GM12878 (cell line): ENCODE measurements at regions not wholly inside any gene's neighbourhood (a gene's known extent, or its start where the extent isn't known, plus 50 kb on each side); places are given as distances from the start of the nearest gene placed in this dataset.

ENCODE experiments used
- BCLAF1 ChIP-seq: fragments of 450-650 bp; IDR thresholded peaks from 2 replicates; pipeline ENCODE4 v1.6.1; 2017; ENCODE audit warnings: antibody characterized with exemption, mild to moderate bottlenecking, moderate library complexity
- BMI1 ChIP-seq: fragments of 450-650 bp; IDR thresholded peaks from 2 replicates; pipeline ENCODE4 v1.6.1; 2016; ENCODE audit warnings: mild to moderate bottlenecking, moderate library complexity, borderline replicate concordance
- CTCF ChIP-seq, 3 experiments: IDR thresholded peaks in 2 of 3; conservative IDR thresholded peaks in 1 of 3; 2 replicates each; pipeline ENCODE4 v1.5.1; 2011; ENCODE audit warnings: low read depth in 3 of 3, low read length in 3 of 3, mild to moderate bottlenecking in 3 of 3, control low read depth in 2 of 3, moderate library complexity in 2 of 3, inconsistent platforms in 1 of 3, mixed read lengths in 1 of 3; ENCODE audit not compliant: control insufficient read depth in 2 of 3, insufficient read depth in 1 of 3; ENCODE audit errors: extremely low read depth in 1 of 3
- EGR1 ChIP-seq, 2 experiments: IDR thresholded peaks; 1 replicate in 1 of 2; 2 replicates in 1 of 2; pipeline ENCODE4 v1.6.1; 2011 to 2012; ENCODE audit warnings: low read depth in 2 of 2, low read length in 2 of 2, borderline replicate concordance in 1 of 2, mild to moderate bottlenecking in 1 of 2, moderate library complexity in 1 of 2
- HDAC2 ChIP-seq: fragments of 200-600 bp; sonication (generic); IDR thresholded peaks from 2 replicates; pipeline ENCODE4 v1.6.1; 2017
- JUND ChIP-seq: IDR thresholded peaks from 2 replicates; pipeline ENCODE4 v1.6.1; 2012; ENCODE audit warnings: low read depth, mild to moderate bottlenecking, low read length, improper control_type of control experiment, moderate library complexity
- NRF1 ChIP-seq: conservative IDR thresholded peaks from 2 replicates; pipeline ENCODE4 v1.6.1; 2011; ENCODE audit warnings: mild to moderate bottlenecking, low read depth, low read length, improper control_type of control experiment
- RAD51 ChIP-seq: fragments of 450-650 bp; IDR thresholded peaks from 2 replicates; pipeline ENCODE4 v1.6.1; 2016; ENCODE audit warnings: moderate library complexity, mild to moderate bottlenecking, inconsistent platforms
- SMAD1 ChIP-seq: fragments of 450-650 bp; IDR thresholded peaks from 2 replicates; pipeline ENCODE4 v1.6.1; 2018; ENCODE audit warnings: mild to moderate bottlenecking, low read depth; ENCODE audit not compliant: partially characterized antibody
- SP1 ChIP-seq: IDR thresholded peaks from one replicate; pipeline ENCODE4 v1.6.1; 2011; ENCODE audit warnings: low read depth, low read length
- WRNIP1 ChIP-seq: IDR thresholded peaks from 2 replicates; pipeline ENCODE4 v1.6.1; 2011; ENCODE audit warnings: low read depth, low read length, improper control_type of control experiment, borderline replicate concordance
- ZNF384 ChIP-seq: IDR thresholded peaks from 2 replicates; pipeline ENCODE4 v1.6.1; 2012; ENCODE audit warnings: low read depth, mild to moderate bottlenecking, low read length, improper control_type of control experiment, borderline replicate concordance
- TF ChIP-seq, protein P1 (sequence below): fragments of 450-650 bp; IDR thresholded peaks from 2 replicates; pipeline ENCODE4 v1.6.1; 2018; ENCODE audit warnings: mild to moderate bottlenecking, low read depth, moderate library complexity; ENCODE audit not compliant: partially characterized antibody
- TF ChIP-seq, protein P2 (sequence below): fragments of 450-650 bp; IDR thresholded peaks from 2 replicates; pipeline ENCODE4 v1.6.1; 2017; ENCODE audit warnings: mild to moderate bottlenecking, moderate library complexity
- TF ChIP-seq, protein P3 (sequence below): IDR thresholded peaks from 2 replicates; pipeline ENCODE4 v1.6.1; 2012; ENCODE audit warnings: low read length, inconsistent platforms

GRCh38 chr11:106568632-106569031 lies 449.6 kb downstream of the GUCY1A2 start (continued):
- TF ChIP-seq WRNIP1 (no peak), CTCF (IDR thresholded peaks at IDR 0.05 in 2 of 3, conservative IDR thresholded peaks at IDR 0.05 in 1 of 3; ENCODE audit: control insufficient read depth in 2 of 3, extremely low read depth in 1 of 3, insufficient read depth in 1 of 3, low read depth in 3 of 3, low read length in 3 of 3) (no peak), HDAC2 (no peak), EGR1 (IDR thresholded peaks at IDR 0.05; ENCODE audit: borderline replicate concordance in 1 of 2, low read depth in 2 of 2, low read length in 2 of 2) (no peak), SP1 (no peak), BCLAF1 (no peak), NRF1 (no peak), RAD51 (no peak), BMI1 (no peak), SMAD1 (no peak), JUND (no peak), ZNF384 (no peak)
- TF ChIP-seq, protein P1, sequence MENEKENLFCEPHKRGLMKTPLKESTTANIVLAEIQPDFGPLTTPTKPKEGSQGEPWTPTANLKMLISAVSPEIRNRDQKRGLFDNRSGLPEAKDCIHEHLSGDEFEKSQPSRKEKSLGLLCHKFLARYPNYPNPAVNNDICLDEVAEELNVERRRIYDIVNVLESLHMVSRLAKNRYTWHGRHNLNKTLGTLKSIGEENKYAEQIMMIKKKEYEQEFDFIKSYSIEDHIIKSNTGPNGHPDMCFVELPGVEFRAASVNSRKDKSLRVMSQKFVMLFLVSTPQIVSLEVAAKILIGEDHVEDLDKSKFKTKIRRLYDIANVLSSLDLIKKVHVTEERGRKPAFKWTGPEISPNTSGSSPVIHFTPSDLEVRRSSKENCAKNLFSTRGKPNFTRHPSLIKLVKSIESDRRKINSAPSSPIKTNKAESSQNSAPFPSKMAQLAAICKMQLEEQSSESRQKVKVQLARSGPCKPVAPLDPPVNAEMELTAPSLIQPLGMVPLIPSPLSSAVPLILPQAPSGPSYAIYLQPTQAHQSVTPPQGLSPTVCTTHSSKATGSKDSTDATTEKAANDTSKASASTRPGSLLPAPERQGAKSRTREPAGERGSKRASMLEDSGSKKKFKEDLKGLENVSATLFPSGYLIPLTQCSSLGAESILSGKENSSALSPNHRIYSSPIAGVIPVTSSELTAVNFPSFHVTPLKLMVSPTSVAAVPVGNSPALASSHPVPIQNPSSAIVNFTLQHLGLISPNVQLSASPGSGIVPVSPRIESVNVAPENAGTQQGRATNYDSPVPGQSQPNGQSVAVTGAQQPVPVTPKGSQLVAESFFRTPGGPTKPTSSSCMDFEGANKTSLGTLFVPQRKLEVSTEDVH, result no peak
- TF ChIP-seq, protein P2, sequence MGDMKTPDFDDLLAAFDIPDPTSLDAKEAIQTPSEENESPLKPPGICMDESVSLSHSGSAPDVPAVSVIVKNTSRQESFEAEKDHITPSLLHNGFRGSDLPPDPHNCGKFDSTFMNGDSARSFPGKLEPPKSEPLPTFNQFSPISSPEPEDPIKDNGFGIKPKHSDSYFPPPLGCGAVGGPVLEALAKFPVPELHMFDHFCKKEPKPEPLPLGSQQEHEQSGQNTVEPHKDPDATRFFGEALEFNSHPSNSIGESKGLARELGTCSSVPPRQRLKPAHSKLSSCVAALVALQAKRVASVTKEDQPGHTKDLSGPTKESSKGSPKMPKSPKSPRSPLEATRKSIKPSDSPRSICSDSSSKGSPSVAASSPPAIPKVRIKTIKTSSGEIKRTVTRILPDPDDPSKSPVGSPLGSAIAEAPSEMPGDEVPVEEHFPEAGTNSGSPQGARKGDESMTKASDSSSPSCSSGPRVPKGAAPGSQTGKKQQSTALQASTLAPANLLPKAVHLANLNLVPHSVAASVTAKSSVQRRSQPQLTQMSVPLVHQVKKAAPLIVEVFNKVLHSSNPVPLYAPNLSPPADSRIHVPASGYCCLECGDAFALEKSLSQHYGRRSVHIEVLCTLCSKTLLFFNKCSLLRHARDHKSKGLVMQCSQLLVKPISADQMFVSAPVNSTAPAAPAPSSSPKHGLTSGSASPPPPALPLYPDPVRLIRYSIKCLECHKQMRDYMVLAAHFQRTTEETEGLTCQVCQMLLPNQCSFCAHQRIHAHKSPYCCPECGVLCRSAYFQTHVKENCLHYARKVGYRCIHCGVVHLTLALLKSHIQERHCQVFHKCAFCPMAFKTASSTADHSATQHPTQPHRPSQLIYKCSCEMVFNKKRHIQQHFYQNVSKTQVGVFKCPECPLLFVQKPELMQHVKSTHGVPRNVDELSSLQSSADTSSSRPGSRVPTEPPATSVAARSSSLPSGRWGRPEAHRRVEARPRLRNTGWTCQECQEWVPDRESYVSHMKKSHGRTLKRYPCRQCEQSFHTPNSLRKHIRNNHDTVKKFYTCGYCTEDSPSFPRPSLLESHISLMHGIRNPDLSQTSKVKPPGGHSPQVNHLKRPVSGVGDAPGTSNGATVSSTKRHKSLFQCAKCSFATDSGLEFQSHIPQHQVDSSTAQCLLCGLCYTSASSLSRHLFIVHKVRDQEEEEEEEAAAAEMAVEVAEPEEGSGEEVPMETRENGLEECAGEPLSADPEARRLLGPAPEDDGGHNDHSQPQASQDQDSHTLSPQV, result no peak
- TF ChIP-seq, protein P3, sequence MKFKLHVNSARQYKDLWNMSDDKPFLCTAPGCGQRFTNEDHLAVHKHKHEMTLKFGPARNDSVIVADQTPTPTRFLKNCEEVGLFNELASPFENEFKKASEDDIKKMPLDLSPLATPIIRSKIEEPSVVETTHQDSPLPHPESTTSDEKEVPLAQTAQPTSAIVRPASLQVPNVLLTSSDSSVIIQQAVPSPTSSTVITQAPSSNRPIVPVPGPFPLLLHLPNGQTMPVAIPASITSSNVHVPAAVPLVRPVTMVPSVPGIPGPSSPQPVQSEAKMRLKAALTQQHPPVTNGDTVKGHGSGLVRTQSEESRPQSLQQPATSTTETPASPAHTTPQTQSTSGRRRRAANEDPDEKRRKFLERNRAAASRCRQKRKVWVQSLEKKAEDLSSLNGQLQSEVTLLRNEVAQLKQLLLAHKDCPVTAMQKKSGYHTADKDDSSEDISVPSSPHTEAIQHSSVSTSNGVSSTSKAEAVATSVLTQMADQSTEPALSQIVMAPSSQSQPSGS, result no peak
